GM12891 (cell line): ENCODE measurements at regions not wholly inside any gene's neighbourhood (a gene's known extent, or its start where the extent isn't known, plus 50 kb on each side); places are given as distances from the start of the nearest gene placed in this dataset.

Source experiments
- POLR2A ChIP-seq: IDR thresholded peaks from 2 replicates; pipeline ENCODE4 v1.6.1; 2011; ENCODE audit warnings: low read depth, low read length, control low read depth
- POLR2AphosphoS5 ChIP-seq: IDR thresholded peaks from 2 replicates; pipeline ENCODE4 v1.6.1; 2011; ENCODE audit warnings: low read depth, low read length, control low read depth
- POU2F2 ChIP-seq: IDR thresholded peaks from 2 replicates; pipeline ENCODE4 v1.6.1; 2011; ENCODE audit warnings: low read depth, mild to moderate bottlenecking, control low read depth, low read length, moderate library complexity
- SPI1 ChIP-seq: IDR thresholded peaks from 2 replicates; pipeline ENCODE4 v1.6.1; 2011; ENCODE audit warnings: low read depth, low read length, control low read depth
- TAF1 ChIP-seq: IDR thresholded peaks from 2 replicates; pipeline ENCODE4 v1.6.1; 2011; ENCODE audit warnings: low read depth, low read length, control low read depth

DNA sequence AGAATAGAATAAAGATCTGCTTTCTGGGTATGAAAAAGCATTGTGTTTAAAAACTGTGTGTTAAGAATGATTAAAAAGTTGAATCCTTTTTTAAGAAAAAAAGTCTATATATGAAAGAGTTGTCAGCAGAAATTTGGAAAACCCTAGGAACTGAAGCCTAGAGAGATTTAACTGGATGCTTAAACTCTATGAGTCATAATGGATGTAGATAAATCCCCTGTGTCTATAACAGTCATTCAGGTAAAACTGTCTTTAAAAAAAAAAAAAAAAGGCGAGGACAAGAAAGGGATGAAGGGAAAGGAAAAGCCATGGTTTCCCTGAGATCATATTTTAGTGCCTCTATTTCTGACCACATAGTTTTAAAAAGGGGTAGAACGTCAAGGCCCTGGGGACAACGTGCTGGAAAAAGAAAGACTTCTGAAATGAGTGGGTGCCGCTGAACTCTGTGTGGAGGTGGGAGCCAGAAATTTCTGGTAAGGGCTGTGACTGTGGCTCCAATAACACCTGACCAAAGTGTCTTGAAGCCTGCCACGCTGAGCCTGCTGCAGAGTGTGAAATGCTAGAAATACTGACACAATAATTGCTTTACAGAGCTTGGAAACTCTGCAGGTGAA lies 302.6 kb upstream of the ARID1B start:
- TF ChIP-seq POLR2AphosphoS5 (no peak), POLR2A (no peak), TAF1 (no peak), SPI1 (no peak), POU2F2 (no peak)
